CD4-positive, alpha-beta T cell (primary cell): ENCODE measurements at regions not wholly inside any gene's neighbourhood (a gene's known extent, or its start where the extent isn't known, plus 50 kb on each side); places are given as distances from the start of the nearest gene placed in this dataset.

ENCODE experiments used
- ATAC-seq: fragments of 200-7000 bp; cut with Tn5 transposase; one replicate; pipeline ENCODE4 v1.10.0; 2022; ENCODE audit warnings: mild to moderate bottlenecking; ENCODE audit not compliant: poor library complexity
- CTCF ChIA-PET: fragments of 350-600 bp; sonication (Branson Sonifier 250); formaldehyde crosslinking; loops from one replicate; lab custom pipeline; 2021; ENCODE audit warnings: antibody characterized with exemption, inconsistent platforms; lab: Charles Lee
- POLR2A ChIA-PET: fragments of 350-600 bp; sonication (Branson Sonifier 250); formaldehyde crosslinking; loops from one replicate; lab custom pipeline; 2021; ENCODE audit warnings: antibody characterized with exemption, inconsistent platforms; lab: Charles Lee
- DNase-seq, 14 experiments: peaks; one replicate each; pipeline ENCODE4 v3.0.0-alpha.2; 2013 to 2020; ENCODE audit warnings: mixed read lengths in 2 of 14
- H3K27ac ChIP-seq, 2 donors: one replicate each; pipeline versions ENCODE4 v1.5.1 to v1.7.0; 2013; ENCODE audit warnings: low read length in 2 of 2, low read depth in 1 of 2, mild to moderate bottlenecking in 1 of 2
- H3K27me3 ChIP-seq, 2 experiments: 1 replicate in 1 of 2; 2 replicates in 1 of 2; pipeline versions ENCODE4 v1.6.1 to v1.7.0; 2013; ENCODE audit warnings: low read length in 2 of 2, control low read depth in 1 of 2, mild to moderate bottlenecking in 1 of 2, moderate library complexity in 1 of 2; ENCODE audit not compliant: insufficient read depth in 2 of 2, control insufficient read depth in 1 of 2
- H3K36me3 ChIP-seq: one replicate; pipeline ENCODE4 v1.6.1; 2013; ENCODE audit warnings: low read length, control low read depth; ENCODE audit not compliant: insufficient read depth
- H3K4me1 ChIP-seq: one replicate; pipeline ENCODE4 v1.6.1; 2013; ENCODE audit warnings: low read length, control low read depth; ENCODE audit not compliant: insufficient read depth
- H3K4me3 ChIP-seq: one replicate; pipeline ENCODE4 v1.5.1; 2013; ENCODE audit warnings: mild to moderate bottlenecking, low read length, moderate library complexity
- H3K9me3 ChIP-seq, 2 experiments: 1 replicate in 1 of 2; 2 replicates in 1 of 2; pipeline versions ENCODE4 v1.6.1 to v1.7.0; 2013; ENCODE audit warnings: low read length in 2 of 2, mild to moderate bottlenecking in 2 of 2, control low read depth in 1 of 2, moderate library complexity in 1 of 2; ENCODE audit not compliant: control insufficient read depth in 1 of 2, insufficient read depth in 1 of 2
- H3K27ac Mint-ChIP-seq: one replicate; pipeline ENCODE4 v1.8.0; 2020; ENCODE audit warnings: mixed read lengths
- H3K27me3 Mint-ChIP-seq: one replicate; pipeline ENCODE4 v1.8.0; 2021; ENCODE audit warnings: mixed read lengths
- H3K36me3 Mint-ChIP-seq: one replicate; pipeline ENCODE4 v1.8.0; 2021; ENCODE audit warnings: low read depth, mixed read lengths
- H3K4me1 Mint-ChIP-seq: one replicate; pipeline ENCODE4 v1.8.0; 2021; ENCODE audit warnings: low read depth, mixed read lengths
- H3K4me3 Mint-ChIP-seq: one replicate; pipeline ENCODE4 v1.8.0; 2020; ENCODE audit warnings: mild to moderate bottlenecking, mixed read lengths
- H3K9me3 Mint-ChIP-seq: one replicate; pipeline ENCODE4 v1.8.0; 2020; ENCODE audit warnings: mixed read lengths
- intact Hi-C, 2 experiments: fragments of 100-400 bp; cut with DNase I in 1 of 2; cut with micrococcal nuclease in 1 of 2; formaldehyde crosslinking; loops; one replicate each; pipeline versions ENCODE4 v1.15.1 to v1.9.0; 2023 to 2025; cut with DNase I, micrococcal nuclease
- TF ChIP-seq, protein P1 (sequence below): fragments of 200-600 bp; IDR thresholded peaks from one replicate; pipeline ENCODE4 v1.8.0; 2022; ENCODE audit warnings: antibody characterized with exemption, mild to moderate bottlenecking

DNA sequence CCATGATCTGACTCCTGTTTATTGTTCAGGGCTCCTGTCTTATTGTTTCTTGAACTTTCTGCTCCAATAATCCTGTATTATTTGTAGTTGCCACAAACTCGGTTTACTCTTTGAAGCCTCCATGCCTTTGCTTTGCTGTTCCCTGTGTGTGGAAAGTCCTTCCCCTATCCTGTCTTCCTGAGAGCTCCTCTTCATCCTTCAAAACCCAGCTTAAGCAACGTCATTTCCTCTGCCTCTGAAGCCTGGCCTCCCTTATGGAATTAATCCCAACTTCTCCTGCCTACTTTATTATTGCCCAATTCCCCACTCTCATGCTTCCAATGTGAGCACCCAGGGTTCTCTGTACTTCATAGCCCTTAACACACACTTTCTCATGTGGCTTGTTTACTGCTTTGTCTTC is 766.2 kb downstream of the MED13L start:
- no peaks in the 10 kb centered on the region for H3K36me3 Mint-ChIP-seq
- intact Hi-C loops = no loop called here
- no peaks in the 10 kb centered on the region for H3K4me1 Mint-ChIP-seq
- H3K9me3 ChIP-seq = peaks cover 0 to 13% of the 10 kb centered on the region in 2 experiments
- H3K27me3 ChIP-seq = no peaks in the 10 kb centered on the region
- no peak overlapping the region for H3K27ac Mint-ChIP-seq
- H3K9me3 Mint-ChIP-seq = peaks cover 19% of the 10 kb centered on the region
- DNase-seq (no peak), ATAC-seq (no peak)
- H3K4me3 ChIP-seq = no peak overlapping the region
- CTCF ChIA-PET = no interaction called here
- no peak overlapping the region for H3K4me3 Mint-ChIP-seq
- H3K4me1 ChIP-seq = no peaks in the 10 kb centered on the region
- no peaks in the 10 kb centered on the region for H3K36me3 ChIP-seq
- no peaks in the 10 kb centered on the region for H3K27me3 Mint-ChIP-seq
- TF ChIP-seq, protein P1, sequence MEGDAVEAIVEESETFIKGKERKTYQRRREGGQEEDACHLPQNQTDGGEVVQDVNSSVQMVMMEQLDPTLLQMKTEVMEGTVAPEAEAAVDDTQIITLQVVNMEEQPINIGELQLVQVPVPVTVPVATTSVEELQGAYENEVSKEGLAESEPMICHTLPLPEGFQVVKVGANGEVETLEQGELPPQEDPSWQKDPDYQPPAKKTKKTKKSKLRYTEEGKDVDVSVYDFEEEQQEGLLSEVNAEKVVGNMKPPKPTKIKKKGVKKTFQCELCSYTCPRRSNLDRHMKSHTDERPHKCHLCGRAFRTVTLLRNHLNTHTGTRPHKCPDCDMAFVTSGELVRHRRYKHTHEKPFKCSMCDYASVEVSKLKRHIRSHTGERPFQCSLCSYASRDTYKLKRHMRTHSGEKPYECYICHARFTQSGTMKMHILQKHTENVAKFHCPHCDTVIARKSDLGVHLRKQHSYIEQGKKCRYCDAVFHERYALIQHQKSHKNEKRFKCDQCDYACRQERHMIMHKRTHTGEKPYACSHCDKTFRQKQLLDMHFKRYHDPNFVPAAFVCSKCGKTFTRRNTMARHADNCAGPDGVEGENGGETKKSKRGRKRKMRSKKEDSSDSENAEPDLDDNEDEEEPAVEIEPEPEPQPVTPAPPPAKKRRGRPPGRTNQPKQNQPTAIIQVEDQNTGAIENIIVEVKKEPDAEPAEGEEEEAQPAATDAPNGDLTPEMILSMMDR = no peak
- H3K27ac ChIP-seq = no peak overlapping the region
- POLR2A ChIA-PET = no interaction called here

DNA sequence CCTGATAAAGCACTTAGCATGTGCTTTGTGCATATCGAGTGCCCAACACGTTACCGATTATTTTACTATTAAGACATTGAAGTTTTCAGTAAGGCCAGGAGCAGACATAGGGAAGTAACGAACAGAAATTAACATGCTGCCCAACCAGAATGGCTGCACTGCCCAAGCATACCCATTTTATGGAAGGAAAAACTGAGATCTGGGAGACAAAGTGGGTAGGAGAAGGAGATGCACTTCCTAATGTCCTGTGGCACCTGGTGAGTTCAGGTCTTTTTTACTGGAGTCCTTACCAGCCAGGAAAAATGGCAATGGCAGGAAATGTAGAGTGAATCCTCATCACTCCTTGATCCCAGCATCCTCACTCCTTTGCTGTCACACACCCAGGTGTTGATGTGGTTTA is 768.5 kb downstream of the MED13L start:
- peaks cover 13% of the 10 kb centered on the region for H3K9me3 Mint-ChIP-seq
- ATAC-seq = no peak
- H3K4me3 Mint-ChIP-seq = no peak overlapping the region
- Histone ChIP-seq H3K9me3 (peaks cover 0 to 15% of the 10 kb centered on the region in 2 experiments), H3K4me3 (no peak overlapping the region), H3K4me1 (no peaks in the 10 kb centered on the region), H3K27ac (no peak overlapping the region), H3K36me3 (no peaks in the 10 kb centered on the region), H3K27me3 (no peaks in the 10 kb centered on the region)
- TF ChIP-seq, protein P1 = no peak
- DNase-seq = no peak
- no peaks in the 10 kb centered on the region for H3K4me1 Mint-ChIP-seq
- ChIA-PET CTCF (no interaction called here), POLR2A (no interaction called here)
- intact Hi-C loops = no loop called here
- H3K36me3 Mint-ChIP-seq = no peaks in the 10 kb centered on the region
- H3K27ac Mint-ChIP-seq = no peak overlapping the region
- no peaks in the 10 kb centered on the region for H3K27me3 Mint-ChIP-seq

DNA sequence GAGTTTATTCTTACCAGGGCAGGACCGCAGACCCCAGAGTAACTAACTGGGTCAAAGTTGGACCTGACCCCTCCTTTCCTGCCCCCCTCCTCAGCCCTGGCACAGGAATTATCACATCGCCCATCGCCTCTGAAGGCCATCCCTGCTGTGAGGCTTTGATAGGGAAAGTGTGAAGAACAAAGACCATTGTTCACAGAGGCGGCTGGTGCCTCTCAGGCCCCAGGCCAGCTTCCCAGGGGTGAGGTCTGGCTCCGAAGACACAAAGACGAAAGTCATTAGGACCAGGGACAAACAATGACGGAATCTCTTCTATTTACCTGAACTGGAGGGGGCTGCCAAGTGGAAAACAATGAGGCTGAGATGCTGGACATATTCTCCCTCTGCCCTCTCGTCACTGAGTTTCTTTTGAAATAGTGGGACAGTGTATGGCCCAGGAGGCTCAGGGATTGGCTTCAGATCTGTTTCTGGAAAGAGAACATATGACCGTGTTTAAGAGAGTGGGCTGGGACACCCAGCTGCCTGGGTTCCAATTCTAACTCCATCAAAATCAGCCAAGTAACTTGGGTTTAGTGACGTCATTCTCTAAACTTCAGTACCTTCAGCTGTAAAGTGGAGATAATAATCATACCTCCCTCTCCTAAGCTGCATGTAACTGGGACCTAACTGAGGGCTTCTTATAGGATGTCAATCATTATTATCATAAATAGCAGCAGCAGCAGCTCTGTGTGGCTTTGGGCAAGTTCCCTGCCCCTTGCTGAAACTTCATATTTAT is 769.4 kb downstream of the MED13L start:
- Mint-ChIP-seq H3K4me1 (no peaks in the 10 kb centered on the region), H3K27me3 (no peaks in the 10 kb centered on the region), H3K36me3 (no peaks in the 10 kb centered on the region), H3K4me3 (no peak overlapping the region), H3K27ac (no peak overlapping the region), H3K9me3 (peaks cover 8% of the 10 kb centered on the region)
- Histone ChIP-seq H3K27ac (no peak overlapping the region), H3K27me3 (no peaks in the 10 kb centered on the region), H3K4me3 (no peak overlapping the region), H3K4me1 (no peaks in the 10 kb centered on the region), H3K9me3 (peaks cover 0 to 11% of the 10 kb centered on the region in 2 experiments), H3K36me3 (no peaks in the 10 kb centered on the region)
- ATAC-seq (no peak), DNase-seq (no peak)
- ChIA-PET POLR2A (no interaction called here), CTCF (no interaction called here)
- intact Hi-C loops = no loop called here
- TF ChIP-seq, protein P1 = no peak
